Natural killer cell (primary cell): ENCODE measurements at regions not wholly inside any gene's neighbourhood (a gene's known extent, or its start where the extent isn't known, plus 50 kb on each side); places are given as distances from the start of the nearest gene placed in this dataset.

Experiments used
- ATAC-seq, 3 donors: fragments of 150-1000 bp in 2 of 3; fragments of 200-7000 bp in 1 of 3; cut with Tn5 transposase; 1 replicate in 1 of 3; 2 replicates in 2 of 3; pipeline ENCODE4 v1.10.0; 2021; ENCODE audit warnings: mild to moderate bottlenecking in 2 of 3, moderate library complexity in 2 of 3
- DNase-seq, 2 donors: peaks; one replicate each; pipeline versions ENCODE4 v3.0.0 to v3.0.0-alpha.2; 2013 to 2021; ENCODE audit warnings: mixed read lengths in 1 of 2
- H3K27ac ChIP-seq: one replicate; pipeline ENCODE4 v1.5.1; 2013; ENCODE audit warnings: mild to moderate bottlenecking, low read length
- H3K27me3 ChIP-seq: one replicate; pipeline ENCODE4 v1.6.1; 2013; ENCODE audit warnings: low read length; ENCODE audit not compliant: control insufficient read depth, insufficient read depth
- H3K36me3 ChIP-seq: one replicate; pipeline ENCODE4 v1.6.1; 2013; ENCODE audit warnings: low read length; ENCODE audit not compliant: control insufficient read depth, insufficient read depth
- H3K4me1 ChIP-seq: one replicate; pipeline ENCODE4 v1.6.1; 2013; ENCODE audit warnings: low read length; ENCODE audit not compliant: control insufficient read depth, insufficient read depth
- H3K4me3 ChIP-seq: one replicate; pipeline ENCODE4 v1.5.1; 2013; ENCODE audit warnings: low read length
- H3K9me3 ChIP-seq: one replicate; pipeline ENCODE4 v1.6.1; 2013; ENCODE audit warnings: low read length; ENCODE audit not compliant: control insufficient read depth, insufficient read depth
- H3K27ac Mint-ChIP-seq, 2 donors: one replicate each; pipeline ENCODE4 v1.8.0; 2022; ENCODE audit warnings: mild to moderate bottlenecking in 2 of 2, mixed read lengths in 2 of 2, moderate library complexity in 1 of 2
- H3K27me3 Mint-ChIP-seq, 2 donors: one replicate each; pipeline ENCODE4 v1.8.0; 2022; ENCODE audit warnings: low read depth in 2 of 2, mixed read lengths in 2 of 2
- H3K36me3 Mint-ChIP-seq: one replicate; pipeline ENCODE4 v1.8.0; 2022; ENCODE audit warnings: mixed read lengths
- H3K4me1 Mint-ChIP-seq, 2 donors: one replicate each; pipeline ENCODE4 v1.8.0; 2022; ENCODE audit warnings: mixed read lengths in 2 of 2
- H3K4me3 Mint-ChIP-seq: one replicate; pipeline ENCODE4 v1.8.0; 2022; ENCODE audit warnings: mild to moderate bottlenecking, moderate library complexity, mixed read lengths
- H3K9me3 Mint-ChIP-seq, 2 donors: one replicate each; pipeline ENCODE4 v1.8.0; 2022; ENCODE audit warnings: mixed read lengths in 2 of 2
- CTCF ChIP-seq: fragments of 200-600 bp; IDR thresholded peaks from one replicate; pipeline ENCODE4 v1.8.0; 2022; ENCODE audit warnings: antibody characterized with exemption
- WGBS: methylation state at CpG from one replicate; pipeline ENCODE4 v1.1.7; 2013; ENCODE audit warnings: missing lambda C conversion rate; ENCODE audit not compliant: insufficient coverage; 5-methylcytosine and 5-hydroxymethylcytosine counted together
- intact Hi-C: fragments of 100-400 bp; cut with micrococcal nuclease; formaldehyde crosslinking; loops from one replicate; pipeline ENCODE4 v1.14.2; 2022

DNA sequence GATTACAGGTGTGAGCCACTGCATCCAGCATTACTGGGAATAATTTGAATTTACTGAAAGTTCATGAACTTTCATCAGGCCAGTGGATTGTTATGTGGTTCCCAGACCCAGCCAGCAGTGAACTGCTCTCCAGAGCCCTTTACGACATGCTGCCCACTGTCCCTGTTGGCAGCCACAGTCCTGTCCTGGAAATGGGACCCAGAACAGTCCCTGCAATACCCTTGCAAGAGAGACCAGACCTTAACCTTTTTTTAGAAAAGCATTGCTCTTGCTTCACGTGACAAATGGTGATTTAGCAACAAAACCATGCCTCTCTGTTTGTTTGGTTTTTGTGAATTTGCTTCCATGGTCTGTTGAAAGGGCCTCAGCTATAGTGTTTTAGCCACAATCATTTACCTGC, 367.3 kb upstream of the C2CD4B start:
- 87% methylated on average over 2 of the region's 2 CpGs for WGBS
- Histone ChIP-seq H3K27ac (no peak overlapping the region), H3K27me3 (no peaks in the 10 kb centered on the region), H3K36me3 (no peaks in the 10 kb centered on the region), H3K4me3 (no peak overlapping the region), H3K4me1 (no peaks in the 10 kb centered on the region), H3K9me3 (no peaks in the 10 kb centered on the region)
- H3K36me3 Mint-ChIP-seq = no peaks in the 10 kb centered on the region
- H3K27ac Mint-ChIP-seq = no peak overlapping the region
- ATAC-seq (no peak), DNase-seq (no peak)
- H3K27me3 Mint-ChIP-seq = peaks cover 6 to 24% of the 10 kb centered on the region in 2 donors
- TF ChIP-seq CTCF = no peak
- intact Hi-C loops = no loop called here
- H3K9me3 Mint-ChIP-seq = no peaks in the 10 kb centered on the region
- H3K4me1 Mint-ChIP-seq = no peaks in the 10 kb centered on the region
- no peak overlapping the region for H3K4me3 Mint-ChIP-seq

DNA sequence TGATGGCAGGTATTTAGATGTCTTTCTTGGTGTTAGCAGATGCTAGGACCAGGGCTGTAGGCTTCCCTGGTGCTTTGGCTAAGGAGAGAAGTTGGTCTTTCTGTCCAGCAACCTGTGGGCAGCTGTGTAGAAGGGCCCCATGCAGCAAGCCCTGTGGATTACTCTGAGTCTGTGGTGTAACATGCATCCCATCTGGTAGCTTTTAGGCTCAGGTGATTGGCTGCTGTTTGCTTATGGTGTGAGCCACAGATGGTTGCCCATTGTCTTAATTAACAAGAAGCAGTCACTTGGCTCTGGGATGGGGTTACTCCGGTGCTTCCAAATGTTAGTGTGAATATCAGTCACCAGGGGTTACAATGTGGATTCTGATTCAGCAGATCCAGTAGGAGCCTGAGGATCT, 368.6 kb upstream of the C2CD4B start:
- no peaks in the 10 kb centered on the region for H3K36me3 ChIP-seq
- Mint-ChIP-seq H3K4me3 (no peak overlapping the region), H3K27ac (no peak overlapping the region), H3K36me3 (no peaks in the 10 kb centered on the region), H3K9me3 (no peaks in the 10 kb centered on the region), H3K27me3 (peaks cover 6 to 24% of the 10 kb centered on the region in 2 donors), H3K4me1 (no peaks in the 10 kb centered on the region)
- no peak overlapping the region for H3K4me3 ChIP-seq
- WGBS = 100% methylated on average over 1 of the region's 1 CpG
- no peaks in the 10 kb centered on the region for H3K9me3 ChIP-seq
- ATAC-seq = no peak
- intact Hi-C loops = no loop called here
- H3K27me3 ChIP-seq = no peaks in the 10 kb centered on the region
- H3K4me1 ChIP-seq = no peaks in the 10 kb centered on the region
- no peak overlapping the region for H3K27ac ChIP-seq
- no peak for DNase-seq
- TF ChIP-seq CTCF = no peak

GRCh38 chr15:62534996-62535395, 369.9 kb upstream of the C2CD4B start:
- Histone ChIP-seq H3K9me3 (no peaks in the 10 kb centered on the region), H3K36me3 (no peaks in the 10 kb centered on the region), H3K27me3 (no peaks in the 10 kb centered on the region), H3K4me3 (no peak overlapping the region), H3K27ac (no peak overlapping the region), H3K4me1 (no peaks in the 10 kb centered on the region)
- H3K36me3 Mint-ChIP-seq = no peaks in the 10 kb centered on the region
- intact Hi-C loops = no loop called here
- H3K4me1 Mint-ChIP-seq = no peaks in the 10 kb centered on the region
- H3K4me3 Mint-ChIP-seq = no peak overlapping the region
- H3K9me3 Mint-ChIP-seq = no peaks in the 10 kb centered on the region
- DNase-seq = no peak
- peaks cover 6 to 24% of the 10 kb centered on the region in 2 donors for H3K27me3 Mint-ChIP-seq
- TF ChIP-seq CTCF = no peak
- ATAC-seq = no peak
- H3K27ac Mint-ChIP-seq = no peak overlapping the region
- 100% methylated on average over 1 of the region's 2 CpGs for WGBS

DNA sequence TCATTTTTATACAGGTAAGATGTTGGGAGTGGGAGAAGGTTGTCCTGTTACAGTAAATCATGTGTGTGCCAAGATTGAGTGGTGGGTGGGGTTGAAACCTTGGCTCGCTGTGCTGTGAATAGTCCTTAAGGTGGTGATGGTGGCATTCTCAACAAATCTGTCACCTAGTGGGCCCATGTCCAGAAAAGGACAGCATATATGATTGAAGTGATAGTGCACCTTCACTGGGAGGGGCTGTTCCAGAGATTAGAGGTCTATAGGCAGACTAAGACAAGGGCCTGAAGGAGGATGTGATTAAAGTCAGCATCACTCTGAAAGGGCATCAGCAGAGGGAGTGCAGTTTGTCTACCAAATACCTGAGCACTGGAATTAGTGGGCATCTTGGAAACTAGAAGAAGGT, 374.2 kb upstream of the C2CD4B start:
- H3K36me3 ChIP-seq = no peaks in the 10 kb centered on the region
- Mint-ChIP-seq H3K4me1 (no peaks in the 10 kb centered on the region), H3K27ac (no peak overlapping the region), H3K36me3 (no peaks in the 10 kb centered on the region), H3K27me3 (no peaks in the 10 kb centered on the region), H3K9me3 (no peaks in the 10 kb centered on the region), H3K4me3 (no peak overlapping the region)
- no peak overlapping the region for H3K4me3 ChIP-seq
- ATAC-seq (no peak), DNase-seq (no peak)
- no peak overlapping the region for H3K27ac ChIP-seq
- H3K9me3 ChIP-seq = no peaks in the 10 kb centered on the region
- no peak for TF ChIP-seq CTCF
- H3K27me3 ChIP-seq = no peaks in the 10 kb centered on the region
- no peaks in the 10 kb centered on the region for H3K4me1 ChIP-seq
- WGBS = 90% methylated on average over 1 of the region's 1 CpG
- intact Hi-C loops = no loop called here
